Omental fat pad (tissue), 3 donors: ENCODE measurements at regions not wholly inside any gene's neighbourhood (a gene's known extent, or its start where the extent isn't known, plus 50 kb on each side); places are given as distances from the start of the nearest gene placed in this dataset.

Experiments used
- ATAC-seq: fragments of 150-250 bp; one replicate; pipeline ENCODE4 v1.9.1; 2016; ENCODE audit warnings: mild to moderate bottlenecking, moderate library complexity; ENCODE audit not compliant: low FRiP score
- DNase-seq: peaks from one replicate; pipeline ENCODE4 v3.0.0-alpha.2; 2019; ENCODE audit warnings: low spot score
- CTCF ChIP-seq, 3 donors: fragments of 450-650 bp; IDR thresholded peaks; one replicate each; pipeline ENCODE4 v1.5.1; 2016 to 2017; ENCODE audit warnings: antibody characterized with exemption in 3 of 3, mild to moderate bottlenecking in 3 of 3, moderate library complexity in 2 of 3

- TF ChIP-seq CTCF (IDR thresholded peaks at IDR 0.05) = no peak
- no peak for ATAC-seq
- no peak for DNase-seq
Observed at GRCh38 chr10:20630092-20630643, 266.9 kb downstream of the NEBL start.

GRCh38 chr10:20627946-20628507 lies 269.1 kb downstream of the NEBL start:
- no peak for TF ChIP-seq CTCF (IDR thresholded peaks at IDR 0.05)
- DNase-seq (no peak), ATAC-seq (no peak)

- ATAC-seq (no peak), DNase-seq (no peak)
- TF ChIP-seq CTCF (IDR thresholded peaks at IDR 0.05) = no peak
Observed at GRCh38 chr10:20627087-20627486, 270.0 kb downstream of the NEBL start.

- DNase-seq = no peak
- TF ChIP-seq CTCF (IDR thresholded peaks at IDR 0.05) = no peak
- ATAC-seq = no peak
Observed at GRCh38 chr10:20625868-20626267, 271.2 kb downstream of the NEBL start.

GRCh38 chr10:20624642-20625041 lies 272.5 kb downstream of the NEBL start:
- no peak for TF ChIP-seq CTCF (IDR thresholded peaks at IDR 0.05)
- DNase-seq (no peak), ATAC-seq (no peak)

- ATAC-seq = no peak
- TF ChIP-seq CTCF (IDR thresholded peaks at IDR 0.05) = no peak
- no peak for DNase-seq
Observed at GRCh38 chr10:20623546-20623945, 273.6 kb downstream of the NEBL start.

GRCh38 chr10:20622531-20623211 lies 274.4 kb downstream of the NEBL start:
- DNase-seq = no peak
- no peak for ATAC-seq
- no peak for TF ChIP-seq CTCF (IDR thresholded peaks at IDR 0.05)
